ENCODE measurements at regions not wholly inside any gene's neighbourhood (a gene's known extent, or its start where the extent isn't known, plus 50 kb on each side); places are given as distances from the start of the nearest gene placed in this dataset.

- Mint-ChIP-seq H3K4me1 (ENCODE audit: low read depth) (no peaks in the 10 kb centered on the region), H3K36me3 (no peaks in the 10 kb centered on the region), H3K27ac (no peak overlapping the region), H3K4me3 (no peak overlapping the region), H3K9me3 (no peaks in the 10 kb centered on the region), H3K27me3 (peaks cover 2% of the 10 kb centered on the region)
- DNase-seq: no peak
- intact Hi-C loops (cut with micrococcal nuclease): no loop called here
- ChIA-PET CTCF (no interaction called here), POLR2A (no interaction called here)
Observed at GRCh38 chr6:139623372-139623771, 248.9 kb upstream of the CITED2 start.

- H3K27ac Mint-ChIP-seq: no peak overlapping the region
Observed at GRCh38 chr6:139613496-139613895, 239.0 kb upstream of the CITED2 start.

GRCh38 chr6:139612135-139612465 is 237.7 kb upstream of the CITED2 start:
- no peaks in the 10 kb centered on the region for H3K36me3 Mint-ChIP-seq
- ChIA-PET POLR2A (no interaction called here), CTCF (no interaction called here)
- no peaks in the 10 kb centered on the region for H3K27me3 Mint-ChIP-seq
- DNase-seq: no peak
- H3K9me3 Mint-ChIP-seq: no peaks in the 10 kb centered on the region
- H3K4me3 Mint-ChIP-seq: no peak overlapping the region
- no peaks in the 10 kb centered on the region for H3K4me1 Mint-ChIP-seq (ENCODE audit: low read depth)
- H3K27ac Mint-ChIP-seq: no peak overlapping the region
- intact Hi-C loops (cut with micrococcal nuclease): no loop called here

More at GRCh38 chr6:139613496-139613895, 239.0 kb upstream of the CITED2 start:
- no peaks in the 10 kb centered on the region for H3K9me3 Mint-ChIP-seq
- H3K4me1 Mint-ChIP-seq (ENCODE audit: low read depth): no peaks in the 10 kb centered on the region
- no peak for DNase-seq
- H3K4me3 Mint-ChIP-seq: no peak overlapping the region
- intact Hi-C loops (cut with micrococcal nuclease): no loop called here
- no peaks in the 10 kb centered on the region for H3K36me3 Mint-ChIP-seq
- ChIA-PET POLR2A (no interaction called here), CTCF (no interaction called here)
- H3K27me3 Mint-ChIP-seq: no peaks in the 10 kb centered on the region

GRCh38 chr6:139611327-139612134 is 237.1 kb upstream of the CITED2 start:
- Mint-ChIP-seq H3K4me3 (no peak overlapping the region), H3K27ac (no peak overlapping the region), H3K4me1 (ENCODE audit: low read depth) (no peaks in the 10 kb centered on the region), H3K36me3 (no peaks in the 10 kb centered on the region), H3K27me3 (no peaks in the 10 kb centered on the region), H3K9me3 (no peaks in the 10 kb centered on the region)
- intact Hi-C loops (cut with micrococcal nuclease): no loop called here
- no peak for DNase-seq
- POLR2A ChIA-PET: no interaction called here
- CTCF ChIA-PET: no interaction called here

- POLR2A ChIA-PET: no interaction called here
- Mint-ChIP-seq H3K4me3 (no peak overlapping the region), H3K27me3 (no peaks in the 10 kb centered on the region), H3K4me1 (ENCODE audit: low read depth) (no peaks in the 10 kb centered on the region), H3K36me3 (no peaks in the 10 kb centered on the region), H3K27ac (no peak overlapping the region), H3K9me3 (no peaks in the 10 kb centered on the region)
- no peak for DNase-seq
- CTCF ChIA-PET: no interaction called here
- intact Hi-C loops (cut with micrococcal nuclease): no loop called here
Observed at GRCh38 chr6:139608466-139609261, 234.2 kb upstream of the CITED2 start.

- Mint-ChIP-seq H3K27me3 (no peaks in the 10 kb centered on the region), H3K4me3 (no peak overlapping the region), H3K36me3 (no peaks in the 10 kb centered on the region), H3K9me3 (no peaks in the 10 kb centered on the region), H3K4me1 (ENCODE audit: low read depth) (peaks cover 7% of the 10 kb centered on the region), H3K27ac (no peak overlapping the region)
- intact Hi-C loops (cut with micrococcal nuclease): no loop called here
- POLR2A ChIA-PET: no interaction called here
- DNase-seq: no peak
- CTCF ChIA-PET: no interaction called here
Observed at GRCh38 chr6:139605350-139605749, 230.9 kb upstream of the CITED2 start.

GRCh38 chr6:139603581-139603980 is 229.1 kb upstream of the CITED2 start:
- no peak overlapping the region for H3K27ac Mint-ChIP-seq
- POLR2A ChIA-PET: no interaction called here
- intact Hi-C loops (cut with micrococcal nuclease): no loop called here
- peaks cover 7% of the 10 kb centered on the region for H3K4me1 Mint-ChIP-seq (ENCODE audit: low read depth)
- H3K9me3 Mint-ChIP-seq: no peaks in the 10 kb centered on the region
- H3K36me3 Mint-ChIP-seq: no peaks in the 10 kb centered on the region
- no peaks in the 10 kb centered on the region for H3K27me3 Mint-ChIP-seq
- H3K4me3 Mint-ChIP-seq: no peak overlapping the region
- DNase-seq: no peak
- CTCF ChIA-PET: interaction anchor here (1.1 kb wide), 1 partner anchor 72 kb away, joined by 3 read pairs; no protein-coding TSS in a partner anchor

- intact Hi-C loops (cut with micrococcal nuclease): no loop called here
- Mint-ChIP-seq H3K27me3 (no peaks in the 10 kb centered on the region), H3K9me3 (no peaks in the 10 kb centered on the region), H3K27ac (no peak overlapping the region), H3K4me3 (no peak overlapping the region), H3K36me3 (no peaks in the 10 kb centered on the region), H3K4me1 (ENCODE audit: low read depth) (peaks cover 7% of the 10 kb centered on the region)
- POLR2A ChIA-PET: no interaction called here
- CTCF ChIA-PET: interaction anchor here (1.1 kb wide), 1 partner anchor 71 kb away, joined by 3 read pairs; no protein-coding TSS in a partner anchor
- no peak for DNase-seq
Observed at GRCh38 chr6:139602577-139602976, 228.1 kb upstream of the CITED2 start.

- ChIA-PET CTCF (interaction anchor here (0.9 to 2.0 kb wide), 2 partner anchors 86 to 231 kb away, joined by 3 to 6 read pairs; no protein-coding TSS in a partner anchor), POLR2A (interaction anchor here (2.1 kb wide), 1 partner anchor 226 kb away, joined by 14 read pairs; the partner anchor contains the start of gene CITED2)
- peak; percentile 29 for DNase-seq
- Mint-ChIP-seq H3K4me1 (ENCODE audit: low read depth) (peaks cover 7% of the 10 kb centered on the region), H3K27ac (peak overlapping the region; percentile 10), H3K4me3 (no peak overlapping the region), H3K36me3 (no peaks in the 10 kb centered on the region), H3K27me3 (no peaks in the 10 kb centered on the region), H3K9me3 (no peaks in the 10 kb centered on the region)
- intact Hi-C loops (cut with micrococcal nuclease): loop anchor here (2.0 kb wide), 3 partner anchors 20 to 226 kb away; partner anchors contain the start of gene CITED2
Observed at GRCh38 chr6:139600919-139601475, 226.5 kb upstream of the CITED2 start.

- Mint-ChIP-seq H3K27ac (no peak overlapping the region), H3K27me3 (no peaks in the 10 kb centered on the region), H3K4me3 (no peak overlapping the region), H3K9me3 (no peaks in the 10 kb centered on the region), H3K4me1 (ENCODE audit: low read depth) (peaks cover 9% of the 10 kb centered on the region), H3K36me3 (no peaks in the 10 kb centered on the region)
- ChIA-PET POLR2A (interaction anchor here (2.1 kb wide), 1 partner anchor 226 kb away, joined by 14 read pairs; the partner anchor contains the start of gene CITED2), CTCF (interaction anchor here (0.5 to 2.0 kb wide), 2 partner anchors 17 to 230 kb away, joined by 3 to 6 read pairs; no protein-coding TSS in a partner anchor)
- no peak for DNase-seq
- intact Hi-C loops (cut with micrococcal nuclease): loop anchor here (2.0 kb wide), 3 partner anchors 20 to 226 kb away; partner anchors contain the start of gene CITED2
Observed at GRCh38 chr6:139600343-139600742, 225.9 kb upstream of the CITED2 start.

GRCh38 chr6:139597771-139598755 is 223.6 kb upstream of the CITED2 start:
- intact Hi-C loops (cut with micrococcal nuclease): no loop called here
- H3K36me3 Mint-ChIP-seq: no peaks in the 10 kb centered on the region
- no peak overlapping the region for H3K27ac Mint-ChIP-seq
- POLR2A ChIA-PET: no interaction called here
- H3K4me1 Mint-ChIP-seq (ENCODE audit: low read depth): peaks cover 13% of the 10 kb centered on the region
- no peak overlapping the region for H3K4me3 Mint-ChIP-seq
- DNase-seq: no peak
- CTCF ChIA-PET: no interaction called here
- H3K9me3 Mint-ChIP-seq: no peaks in the 10 kb centered on the region
- no peaks in the 10 kb centered on the region for H3K27me3 Mint-ChIP-seq
